Uterus (tissue), 3 donors: ENCODE measurements at regions not wholly inside any gene's neighbourhood (a gene's known extent, or its start where the extent isn't known, plus 50 kb on each side); places are given as distances from the start of the nearest gene placed in this dataset.

Experiments
- DNase-seq, 2 donors: peaks; one replicate each; pipeline ENCODE4 v3.0.0-alpha.2; 2019 to 2020
- H3K27ac ChIP-seq, 2 donors: fragments of 200-600 bp; sonication (generic); 1 replicate in 1 of 2; 2 replicates in 1 of 2; pipeline ENCODE4 v1.5.1; 2016 to 2018
- H3K27me3 ChIP-seq, 2 donors: fragments of 200-600 bp; sonication (generic); one replicate each; pipeline ENCODE4 v1.5.1; 2018 to 2019; ENCODE audit warnings: control low read depth in 1 of 2
- H3K36me3 ChIP-seq, 2 donors: fragments of 200-600 bp; sonication (generic); one replicate each; pipeline ENCODE4 v1.5.1; 2019; ENCODE audit warnings: control low read depth in 1 of 2
- H3K4me1 ChIP-seq, 2 donors: fragments of 200-600 bp; sonication (generic); one replicate each; pipeline ENCODE4 v1.5.1; 2018 to 2019; ENCODE audit warnings: control low read depth in 1 of 2
- H3K4me3 ChIP-seq, 2 donors: fragments of 200-600 bp; sonication (generic); 1 replicate in 1 of 2; 2 replicates in 1 of 2; pipeline ENCODE4 v1.5.1; 2018 to 2019; ENCODE audit warnings: mild to moderate bottlenecking in 1 of 2
- H3K9me3 ChIP-seq, 2 donors: fragments of 200-600 bp; sonication (generic); one replicate each; pipeline ENCODE4 v1.5.1; 2019; ENCODE audit warnings: control low read depth in 1 of 2
- CTCF ChIP-seq, 4 experiments: fragments of 200-600 bp in 2 of 4; fragments of 450-650 bp in 2 of 4; sonication (generic) in 2 of 4; IDR thresholded peaks; one replicate each; pipeline ENCODE4 v1.5.1; 2016 to 2019; ENCODE audit warnings: antibody characterized with exemption in 4 of 4, mild to moderate bottlenecking in 2 of 4, moderate library complexity in 1 of 4
- POLR2A ChIP-seq, 2 donors: fragments of 450-650 bp; IDR thresholded peaks; one replicate each; pipeline ENCODE4 v1.6.1; 2016; ENCODE audit warnings: antibody characterized with exemption in 2 of 2, mild to moderate bottlenecking in 1 of 2, moderate library complexity in 1 of 2
- intact Hi-C: fragments of 100-400 bp; cut with DNase I; formaldehyde crosslinking; loops from one replicate; pipeline ENCODE4 v1.15.1; 2023; ENCODE audit warnings: low total_unique reads
- donor health status: DM: yes; HTN: yes; CAD: no.

DNA sequence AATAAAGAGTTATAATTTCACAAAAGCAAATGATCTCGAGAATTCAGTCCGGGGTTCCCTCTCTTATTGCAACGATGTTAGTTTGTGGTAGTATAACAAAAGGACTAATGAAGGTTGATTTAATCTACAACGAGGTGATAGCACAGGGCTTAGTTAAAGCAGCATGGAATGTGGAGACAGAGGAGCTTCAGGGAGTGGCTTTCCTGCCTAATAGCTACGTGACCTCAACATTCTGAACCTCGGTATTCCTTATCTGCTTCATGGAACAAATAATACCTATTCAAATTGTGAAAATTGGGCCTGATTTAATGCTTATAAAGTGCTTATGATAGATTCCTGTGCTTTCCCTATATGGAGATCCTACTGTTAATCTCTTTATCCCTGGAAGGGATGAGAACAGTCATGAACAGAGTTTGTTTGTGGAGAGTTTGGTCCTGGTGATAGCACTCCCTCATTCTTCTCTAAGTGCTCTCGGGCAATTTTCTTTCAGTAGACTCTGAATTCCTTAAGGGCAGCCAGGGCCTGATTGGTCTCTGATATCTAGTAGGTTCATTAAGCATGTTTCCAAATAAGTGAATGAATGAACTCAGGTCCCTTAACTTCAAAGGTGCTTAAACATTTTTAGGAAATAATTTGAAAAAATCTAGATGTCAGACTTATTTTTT lies 104.1 kb upstream of the TUT7 start:
- Histone ChIP-seq H3K27ac (no peak overlapping the region), H3K4me3 (no peak overlapping the region), H3K27me3 (no peaks in the 10 kb centered on the region), H3K36me3 (no peaks in the 10 kb centered on the region), H3K9me3 (no peaks in the 10 kb centered on the region), H3K4me1 (no peaks in the 10 kb centered on the region)
- intact Hi-C loops = no loop called here
- TF ChIP-seq CTCF (IDR thresholded peaks at IDR 0.05) (no peak), POLR2A (IDR thresholded peaks at IDR 0.05) (no peak)
- DNase-seq = no peak

DNA sequence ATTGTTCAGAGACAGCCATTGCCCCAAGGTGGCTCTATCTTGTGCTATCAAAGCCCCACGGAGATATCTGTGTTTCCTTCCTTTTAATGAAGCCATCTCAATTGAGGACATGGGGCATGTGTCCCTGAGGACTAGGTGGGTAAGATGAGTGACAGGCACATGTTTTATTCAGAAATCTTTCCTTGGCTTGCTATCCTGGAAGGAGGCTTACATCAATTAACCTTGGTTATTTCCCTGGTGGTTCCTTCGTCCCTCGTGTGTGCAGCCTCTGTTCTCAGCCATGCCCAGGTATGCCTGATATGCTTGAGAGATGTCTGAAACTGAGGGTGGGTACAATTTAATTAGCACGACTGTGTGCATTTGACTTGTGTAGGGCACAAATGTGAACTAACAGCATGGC lies 102.2 kb upstream of the TUT7 start:
- H3K4me3 ChIP-seq = no peak overlapping the region

DNA sequence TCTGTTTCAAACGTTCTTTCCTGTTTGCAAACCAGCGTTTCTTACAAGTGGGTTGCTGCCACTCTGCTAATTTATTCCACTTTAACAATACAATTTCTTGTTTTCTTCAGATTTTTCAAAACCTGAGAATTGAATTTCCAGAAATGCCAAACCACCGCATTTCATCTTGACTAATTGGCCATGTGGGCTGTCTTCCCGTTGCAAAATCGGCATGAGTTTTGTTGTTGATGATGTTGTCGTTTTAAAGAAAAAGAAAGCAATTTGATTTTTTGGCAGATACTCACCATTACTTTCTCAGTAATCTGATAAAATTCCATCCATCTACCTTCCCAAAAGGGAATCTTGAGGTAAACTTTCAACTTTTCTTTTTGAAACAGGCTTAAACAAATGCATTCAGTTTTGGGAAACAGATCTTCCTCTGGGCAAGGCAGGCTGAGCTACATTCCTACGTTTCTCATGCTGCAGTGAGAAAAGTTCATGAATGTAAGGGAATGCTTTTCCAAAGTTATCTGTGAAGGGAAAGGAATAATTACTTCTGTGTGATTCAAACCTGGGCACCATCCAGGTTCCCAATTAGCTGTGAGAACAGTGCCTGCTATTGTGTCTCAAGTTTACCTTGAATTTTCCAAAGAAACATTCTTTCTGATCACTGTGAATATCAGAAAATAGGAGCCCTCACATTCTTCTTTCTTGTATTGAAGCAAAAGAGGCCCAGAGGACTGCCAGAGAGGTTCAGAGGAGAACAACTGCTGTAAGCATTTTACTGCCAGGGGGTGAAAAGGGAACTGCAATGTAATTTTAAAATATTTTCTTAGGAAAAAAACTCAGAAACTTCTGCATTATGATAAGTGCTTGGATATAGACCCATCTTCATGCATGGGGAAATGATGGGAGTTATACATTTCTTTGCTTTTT lies 100.7 kb upstream of the TUT7 start:
- Histone ChIP-seq H3K4me3 (no peak overlapping the region), H3K27ac (peak overlapping the region; percentile 40 to 61), H3K27me3 (no peaks in the 10 kb centered on the region), H3K9me3 (no peaks in the 10 kb centered on the region), H3K36me3 (no peaks in the 10 kb centered on the region), H3K4me1 (no peaks in the 10 kb centered on the region)
- DNase-seq = no peak
- intact Hi-C loops = no loop called here
- TF ChIP-seq CTCF (IDR thresholded peaks at IDR 0.05) (no peak), POLR2A (IDR thresholded peaks at IDR 0.05) (no peak)

More for the DNA sequence above, 102.2 kb upstream of the TUT7 start:
- Histone ChIP-seq H3K27ac (no peak overlapping the region), H3K4me1 (no peaks in the 10 kb centered on the region), H3K9me3 (no peaks in the 10 kb centered on the region), H3K27me3 (no peaks in the 10 kb centered on the region), H3K36me3 (no peaks in the 10 kb centered on the region)
- intact Hi-C loops = no loop called here
- TF ChIP-seq CTCF (IDR thresholded peaks at IDR 0.05) (no peak), POLR2A (IDR thresholded peaks at IDR 0.05) (no peak)
- DNase-seq = no peak

DNA sequence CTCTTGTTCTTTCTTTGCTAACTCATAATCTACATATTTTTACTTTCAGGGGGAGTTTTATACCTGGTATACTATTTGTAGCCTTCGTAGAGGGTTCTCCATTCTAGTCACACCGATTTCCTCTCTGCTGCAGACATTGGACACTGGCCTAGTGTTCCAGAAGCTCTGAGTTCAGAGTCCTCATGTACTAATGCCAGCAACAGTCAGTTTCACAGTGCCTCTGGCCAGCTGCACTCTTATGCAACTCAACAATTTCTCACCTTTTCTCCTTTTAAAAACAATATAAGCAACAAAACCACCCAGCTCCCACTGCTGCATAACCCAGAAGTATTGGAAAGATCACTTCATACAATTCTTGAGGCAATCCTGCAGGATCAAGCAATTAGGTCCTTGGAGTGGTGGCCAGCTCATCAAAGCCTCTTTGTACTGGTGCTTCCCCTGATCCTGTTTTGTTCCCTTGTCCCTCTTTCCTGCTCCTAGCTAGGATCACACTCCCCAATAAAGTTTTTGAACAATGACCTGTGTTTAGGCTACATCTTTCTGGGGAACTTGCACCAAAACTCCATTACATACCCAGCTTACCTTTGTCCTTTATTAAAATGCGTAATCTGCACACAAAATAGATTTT lies 98.1 kb upstream of the TUT7 start:
- no peaks in the 10 kb centered on the region for H3K4me1 ChIP-seq
- no peaks in the 10 kb centered on the region for H3K36me3 ChIP-seq
- H3K9me3 ChIP-seq = no peaks in the 10 kb centered on the region
- no peak overlapping the region for H3K27ac ChIP-seq
- H3K4me3 ChIP-seq = no peak overlapping the region
- no peak for TF ChIP-seq POLR2A (IDR thresholded peaks at IDR 0.05)
- no peak for TF ChIP-seq CTCF (IDR thresholded peaks at IDR 0.05)
- intact Hi-C loops = no loop called here
- H3K27me3 ChIP-seq = no peaks in the 10 kb centered on the region
- DNase-seq = peak in 1 of 2 donors; percentile 20

- no peak overlapping the region for H3K27ac ChIP-seq
- H3K36me3 ChIP-seq = no peaks in the 10 kb centered on the region
- intact Hi-C loops = no loop called here
- no peak overlapping the region for H3K4me3 ChIP-seq
- DNase-seq = no peak
- H3K9me3 ChIP-seq = no peaks in the 10 kb centered on the region
- TF ChIP-seq POLR2A (IDR thresholded peaks at IDR 0.05) (no peak), CTCF (IDR thresholded peaks at IDR 0.05) (no peak)
- H3K27me3 ChIP-seq = no peaks in the 10 kb centered on the region
- no peaks in the 10 kb centered on the region for H3K4me1 ChIP-seq
These were observed 95.0 kb upstream of the TUT7 start for GRCh38 chr9:86449246-86449645.
